ENCODE measurements at regions not wholly inside any gene's neighbourhood (a gene's known extent, or its start where the extent isn't known, plus 50 kb on each side); places are given as distances from the start of the nearest gene placed in this dataset.

DNA sequence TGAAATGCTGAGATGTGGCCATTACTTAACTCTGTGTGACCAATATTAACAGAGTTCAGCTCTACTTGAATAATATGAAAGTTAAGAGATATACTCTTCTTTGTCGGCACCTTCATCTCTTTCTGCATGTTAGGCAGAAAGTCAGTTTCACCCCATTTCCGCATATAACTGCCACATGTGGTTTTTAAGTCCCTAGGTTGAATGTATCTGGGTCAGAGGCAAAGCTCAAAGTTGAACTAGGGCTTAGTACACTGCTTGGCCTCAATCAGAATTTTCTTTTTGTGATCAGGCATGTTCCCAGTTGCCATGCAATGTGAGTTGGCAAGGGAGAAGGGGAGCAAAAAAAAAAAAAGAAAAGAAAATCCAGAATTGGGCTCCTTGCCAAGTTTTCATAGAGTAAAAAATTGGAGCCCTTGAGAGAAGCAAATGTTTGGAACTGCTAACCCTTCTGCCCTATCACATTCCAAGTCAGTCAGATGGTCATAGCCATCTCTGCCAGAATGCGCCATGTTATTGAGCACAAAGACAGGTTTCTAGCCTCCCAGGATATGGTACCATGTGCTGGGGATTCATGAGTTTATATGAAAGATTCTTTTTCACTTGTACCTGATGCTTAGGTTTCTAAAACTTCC is 251.2 kb upstream of the RORB start:
- H3K9me3 ChIP-seq (ENCODE audit: control insufficient read depth, insufficient read depth, low read length): no peaks in the 10 kb centered on the region
- H3K27ac ChIP-seq (ENCODE audit: low read depth, low read length): no peak overlapping the region

DNA sequence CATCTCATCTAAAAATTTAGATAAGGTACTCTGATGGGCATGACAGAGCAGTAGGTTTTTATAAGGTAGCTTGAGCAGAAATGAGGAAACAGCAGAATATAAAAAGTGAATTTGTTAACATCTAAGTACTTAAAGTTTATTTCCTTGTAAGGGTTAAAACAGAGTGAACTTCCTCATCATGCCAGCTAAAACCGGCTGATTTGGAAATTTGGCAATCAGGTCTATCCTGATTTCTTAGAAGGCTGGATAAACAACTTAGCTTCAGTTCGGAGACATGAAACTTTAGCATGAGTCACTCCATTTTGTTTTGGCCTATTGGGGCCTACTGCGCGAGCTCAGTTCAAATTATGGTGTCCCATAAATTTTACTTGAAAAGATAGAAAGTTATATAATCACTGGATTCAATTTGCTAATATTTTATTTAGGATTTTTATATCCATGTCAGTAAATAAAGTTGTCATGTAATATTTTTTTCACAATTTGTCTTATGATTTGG is 241.6 kb upstream of the RORB start:
- H3K36me3 ChIP-seq (ENCODE audit: control insufficient read depth, insufficient read depth, low read length): no peaks in the 10 kb centered on the region
- no peaks in the 10 kb centered on the region for H3K9me3 ChIP-seq (ENCODE audit: control insufficient read depth, insufficient read depth, low read length)
- no peaks in the 10 kb centered on the region for H3K4me1 ChIP-seq (ENCODE audit: control insufficient read depth, insufficient read depth, low read length)
- H3K27ac ChIP-seq (ENCODE audit: low read depth, low read length): no peak overlapping the region
- no peak overlapping the region for H3K9ac ChIP-seq (ENCODE audit: low read depth, low read length)
- H3K27me3 ChIP-seq (ENCODE audit: control insufficient read depth, insufficient read depth, low read length): no peaks in the 10 kb centered on the region
- no peak overlapping the region for H3K4me3 ChIP-seq (ENCODE audit: low read depth, low read length)

More for the DNA sequence above, 251.2 kb upstream of the RORB start:
- Histone ChIP-seq H3K4me3 (ENCODE audit: low read depth, low read length) (no peak overlapping the region), H3K27me3 (ENCODE audit: control insufficient read depth, insufficient read depth, low read length) (no peaks in the 10 kb centered on the region), H3K4me1 (ENCODE audit: control insufficient read depth, insufficient read depth, low read length) (no peaks in the 10 kb centered on the region), H3K9ac (ENCODE audit: low read depth, low read length) (no peak overlapping the region), H3K36me3 (ENCODE audit: control insufficient read depth, insufficient read depth, low read length) (no peaks in the 10 kb centered on the region)

- Histone ChIP-seq H3K4me3 (ENCODE audit: low read depth, low read length) (no peak overlapping the region), H3K9me3 (ENCODE audit: control insufficient read depth, insufficient read depth, low read length) (no peaks in the 10 kb centered on the region), H3K27me3 (ENCODE audit: control insufficient read depth, insufficient read depth, low read length) (no peaks in the 10 kb centered on the region), H3K4me1 (ENCODE audit: control insufficient read depth, insufficient read depth, low read length) (no peaks in the 10 kb centered on the region), H3K27ac (ENCODE audit: low read depth, low read length) (no peak overlapping the region), H3K36me3 (ENCODE audit: control insufficient read depth, insufficient read depth, low read length) (no peaks in the 10 kb centered on the region), H3K9ac (ENCODE audit: low read depth, low read length) (no peak overlapping the region)
Observed at GRCh38 chr9:74275872-74276508, 221.1 kb upstream of the RORB start.

GRCh38 chr9:74277532-74277931 is 219.6 kb upstream of the RORB start:
- H3K4me1 ChIP-seq (ENCODE audit: control insufficient read depth, insufficient read depth, low read length): no peaks in the 10 kb centered on the region
- no peak overlapping the region for H3K27ac ChIP-seq (ENCODE audit: low read depth, low read length)
- H3K36me3 ChIP-seq (ENCODE audit: control insufficient read depth, insufficient read depth, low read length): no peaks in the 10 kb centered on the region
- no peak overlapping the region for H3K9ac ChIP-seq (ENCODE audit: low read depth, low read length)
- H3K27me3 ChIP-seq (ENCODE audit: control insufficient read depth, insufficient read depth, low read length): no peaks in the 10 kb centered on the region
- no peaks in the 10 kb centered on the region for H3K9me3 ChIP-seq (ENCODE audit: control insufficient read depth, insufficient read depth, low read length)
- no peak overlapping the region for H3K4me3 ChIP-seq (ENCODE audit: low read depth, low read length)

- H3K27me3 ChIP-seq (ENCODE audit: control insufficient read depth, insufficient read depth, low read length): no peaks in the 10 kb centered on the region
- no peak overlapping the region for H3K4me3 ChIP-seq (ENCODE audit: low read depth, low read length)
- H3K9ac ChIP-seq (ENCODE audit: low read depth, low read length): no peak overlapping the region
- H3K36me3 ChIP-seq (ENCODE audit: control insufficient read depth, insufficient read depth, low read length): no peaks in the 10 kb centered on the region
- no peak overlapping the region for H3K27ac ChIP-seq (ENCODE audit: low read depth, low read length)
- no peaks in the 10 kb centered on the region for H3K9me3 ChIP-seq (ENCODE audit: control insufficient read depth, insufficient read depth, low read length)
- no peaks in the 10 kb centered on the region for H3K4me1 ChIP-seq (ENCODE audit: control insufficient read depth, insufficient read depth, low read length)
Observed at GRCh38 chr9:74281674-74282073, 215.5 kb upstream of the RORB start.

DNA sequence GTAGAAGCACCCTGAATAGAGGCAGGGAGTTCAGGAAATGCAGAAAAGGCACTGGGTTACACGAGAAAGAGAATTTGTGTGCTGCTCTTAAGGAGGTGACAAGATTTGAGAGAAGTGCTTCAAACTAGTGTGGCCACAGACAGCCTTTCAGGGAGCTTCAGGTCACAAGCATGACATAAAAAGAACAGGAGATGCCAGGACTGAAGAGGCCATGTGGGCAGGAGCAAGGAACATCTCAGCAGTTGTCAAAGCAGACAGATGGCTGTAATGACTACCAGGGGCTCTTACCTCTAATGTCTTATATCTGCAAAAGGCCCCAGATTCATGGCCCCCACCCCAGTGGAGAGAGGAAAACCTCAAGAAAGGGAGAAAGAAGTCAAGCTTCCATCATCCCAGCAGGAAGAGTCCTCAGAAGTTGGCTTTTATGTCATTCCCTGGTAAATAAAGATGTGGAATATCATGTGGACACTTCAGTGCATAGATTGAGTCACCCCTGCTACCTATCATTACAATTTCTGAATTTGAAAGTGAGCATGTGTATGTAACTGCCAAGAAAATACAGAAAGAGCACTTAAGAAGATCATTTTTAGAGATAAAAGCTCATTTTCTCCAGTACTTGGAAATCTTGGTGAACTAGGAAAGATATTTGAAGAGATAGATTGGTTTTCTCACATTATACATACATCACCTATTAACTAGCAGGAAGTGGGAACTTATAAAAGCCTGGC is 214.4 kb upstream of the RORB start:
- H3K4me3 ChIP-seq (ENCODE audit: low read depth, low read length): no peak overlapping the region
- H3K9ac ChIP-seq (ENCODE audit: low read depth, low read length): no peak overlapping the region
- no peaks in the 10 kb centered on the region for H3K27me3 ChIP-seq (ENCODE audit: control insufficient read depth, insufficient read depth, low read length)
- H3K27ac ChIP-seq (ENCODE audit: low read depth, low read length): no peak overlapping the region
- H3K36me3 ChIP-seq (ENCODE audit: control insufficient read depth, insufficient read depth, low read length): no peaks in the 10 kb centered on the region
- H3K4me1 ChIP-seq (ENCODE audit: control insufficient read depth, insufficient read depth, low read length): no peaks in the 10 kb centered on the region
- no peaks in the 10 kb centered on the region for H3K9me3 ChIP-seq (ENCODE audit: control insufficient read depth, insufficient read depth, low read length)

DNA sequence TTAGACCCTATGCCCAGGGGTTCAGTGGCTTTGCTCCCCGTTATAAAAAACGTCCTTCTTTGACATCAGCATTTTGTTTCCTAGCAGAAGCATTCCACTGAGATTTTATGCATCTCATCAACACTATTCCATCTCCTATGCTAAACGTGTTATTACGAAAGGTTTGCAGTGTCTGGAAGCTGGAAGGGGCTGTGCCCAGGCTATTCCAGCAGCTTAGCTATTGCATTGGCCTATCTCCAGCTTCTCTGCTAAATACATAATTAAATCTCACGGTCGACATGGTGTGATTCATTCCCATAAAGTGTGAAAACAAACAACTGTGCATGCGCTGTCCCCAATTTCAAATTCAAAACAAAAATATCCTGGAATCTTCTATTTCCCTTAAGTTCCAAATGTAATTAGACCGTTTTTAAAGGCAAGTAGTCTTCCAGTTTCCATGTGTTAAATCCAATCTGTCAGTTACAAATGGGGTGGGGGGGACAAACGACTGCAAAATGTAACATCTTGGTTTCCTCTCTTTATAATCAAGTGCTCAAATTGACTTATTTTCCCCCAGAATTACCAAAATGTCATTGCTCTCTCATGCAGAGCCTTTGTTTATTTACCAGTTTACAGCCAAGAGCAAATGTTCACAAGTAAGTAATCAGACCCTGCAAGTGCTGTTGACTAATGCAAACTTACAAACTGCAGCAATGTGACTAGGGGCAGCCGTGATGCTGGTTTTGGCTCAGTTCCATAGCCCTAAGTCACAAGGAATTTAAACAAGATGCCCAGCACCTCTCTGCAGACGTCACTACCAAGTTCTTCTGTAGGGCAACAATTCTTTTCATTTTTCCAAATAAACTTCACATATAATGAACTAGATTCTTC is 212.3 kb upstream of the RORB start:
- H3K9ac ChIP-seq (ENCODE audit: low read depth, low read length): no peak overlapping the region
- no peaks in the 10 kb centered on the region for H3K36me3 ChIP-seq (ENCODE audit: control insufficient read depth, insufficient read depth, low read length)
- H3K4me1 ChIP-seq (ENCODE audit: control insufficient read depth, insufficient read depth, low read length): 0 out of 2 replicates have a peak, but pooled peaks cover 4% of the 10 kb centered on the region
- H3K27me3 ChIP-seq (ENCODE audit: control insufficient read depth, insufficient read depth, low read length): no peaks in the 10 kb centered on the region
- H3K4me3 ChIP-seq (ENCODE audit: low read depth, low read length): no peak overlapping the region
- H3K27ac ChIP-seq (ENCODE audit: low read depth, low read length): no peak overlapping the region
- H3K9me3 ChIP-seq (ENCODE audit: control insufficient read depth, insufficient read depth, low read length): no peaks in the 10 kb centered on the region

DNA sequence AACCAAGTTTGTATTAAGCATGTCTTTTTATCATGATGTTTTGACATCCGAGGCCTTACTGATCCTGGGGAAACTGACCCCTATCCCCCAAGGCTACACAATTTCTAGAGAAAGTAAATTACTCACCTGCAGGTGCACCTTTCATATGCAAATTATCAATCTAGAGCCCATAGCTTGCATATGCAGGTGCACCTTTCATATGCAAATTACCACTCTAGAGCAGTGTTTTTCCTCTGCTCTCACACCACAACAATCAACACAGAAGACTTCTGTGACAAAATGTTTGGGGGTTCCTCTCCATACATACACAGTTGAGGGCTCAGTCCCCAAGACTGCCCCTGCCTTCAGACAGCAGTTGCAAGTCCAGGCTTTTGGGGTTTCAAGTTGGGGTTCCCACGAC is 203.7 kb upstream of the RORB start:
- H3K9ac ChIP-seq (ENCODE audit: low read depth, low read length): no peak overlapping the region
- peak overlapping the region; percentile 77 for H3K27ac ChIP-seq (ENCODE audit: low read depth, low read length)

DNA sequence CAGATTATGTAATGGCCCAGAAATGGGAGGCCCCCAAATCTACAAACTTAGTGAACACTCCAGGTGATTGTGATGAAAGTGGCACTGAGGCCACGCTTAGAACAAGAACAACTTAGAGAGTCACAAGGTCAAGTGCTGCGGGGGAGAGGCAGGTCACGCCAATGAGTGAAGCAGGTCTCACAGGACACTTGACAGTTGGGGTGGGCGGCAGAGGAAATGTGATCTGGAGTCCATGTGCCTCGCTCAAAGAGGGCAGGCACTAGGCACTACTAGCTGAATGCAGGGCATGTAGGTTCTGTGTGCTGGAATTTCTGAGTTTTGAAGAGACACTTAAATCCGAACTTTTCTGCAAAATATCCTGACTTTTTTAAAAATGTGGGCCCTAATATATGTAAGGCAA is 193.2 kb upstream of the RORB start:
- no peak overlapping the region for H3K4me3 ChIP-seq (ENCODE audit: low read depth, low read length)
- no peaks in the 10 kb centered on the region for H3K27me3 ChIP-seq (ENCODE audit: control insufficient read depth, insufficient read depth, low read length)
- peak overlapping the region; percentile 87 for H3K27ac ChIP-seq (ENCODE audit: low read depth, low read length)
- H3K4me1 ChIP-seq (ENCODE audit: control insufficient read depth, insufficient read depth, low read length): peaks cover 41% of the 10 kb centered on the region
- no peaks in the 10 kb centered on the region for H3K36me3 ChIP-seq (ENCODE audit: control insufficient read depth, insufficient read depth, low read length)
- H3K9me3 ChIP-seq (ENCODE audit: control insufficient read depth, insufficient read depth, low read length): no peaks in the 10 kb centered on the region
- no peak overlapping the region for H3K9ac ChIP-seq (ENCODE audit: low read depth, low read length)

More for the DNA sequence above, 203.7 kb upstream of the RORB start:
- no peaks in the 10 kb centered on the region for H3K36me3 ChIP-seq (ENCODE audit: control insufficient read depth, insufficient read depth, low read length)
- H3K4me1 ChIP-seq (ENCODE audit: control insufficient read depth, insufficient read depth, low read length): peaks cover 14% of the 10 kb centered on the region; the same call in 1 of the 2 replicates
- H3K27me3 ChIP-seq (ENCODE audit: control insufficient read depth, insufficient read depth, low read length): no peaks in the 10 kb centered on the region
- H3K9me3 ChIP-seq (ENCODE audit: control insufficient read depth, insufficient read depth, low read length): no peaks in the 10 kb centered on the region
- no peak overlapping the region for H3K4me3 ChIP-seq (ENCODE audit: low read depth, low read length)

DNA sequence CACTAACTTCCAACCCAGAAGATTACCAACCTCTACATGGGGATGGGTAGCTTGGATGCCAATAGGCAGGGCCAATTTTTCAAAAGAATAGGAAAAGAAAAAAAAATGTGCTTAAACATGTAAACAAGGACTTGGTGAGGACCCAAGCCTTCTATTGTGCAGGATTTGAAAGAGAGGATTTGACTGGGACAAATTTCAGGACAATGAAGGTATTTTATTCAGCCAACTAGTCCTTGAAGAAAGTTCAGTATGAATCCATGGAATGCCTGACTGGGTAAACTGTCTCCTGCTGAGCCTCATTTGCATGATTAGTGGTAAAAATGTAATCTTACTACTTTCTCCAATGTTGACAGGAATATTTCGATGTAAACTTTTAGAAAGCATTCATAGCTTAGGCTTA is 192.5 kb upstream of the RORB start:
- no peaks in the 10 kb centered on the region for H3K9me3 ChIP-seq (ENCODE audit: control insufficient read depth, insufficient read depth, low read length)
- no peak overlapping the region for H3K4me3 ChIP-seq (ENCODE audit: low read depth, low read length)
- H3K27me3 ChIP-seq (ENCODE audit: control insufficient read depth, insufficient read depth, low read length): no peaks in the 10 kb centered on the region
- no peak overlapping the region for H3K9ac ChIP-seq (ENCODE audit: low read depth, low read length)
- H3K4me1 ChIP-seq (ENCODE audit: control insufficient read depth, insufficient read depth, low read length): peaks cover 42% of the 10 kb centered on the region
- H3K36me3 ChIP-seq (ENCODE audit: control insufficient read depth, insufficient read depth, low read length): no peaks in the 10 kb centered on the region
- H3K27ac ChIP-seq (ENCODE audit: low read depth, low read length): peak overlapping the region; percentile 87

Data from HUES48 (cell line).